ENCODE measurements at regions not wholly inside any gene's neighbourhood (a gene's known extent, or its start where the extent isn't known, plus 50 kb on each side); places are given as distances from the start of the nearest gene placed in this dataset.

DNA sequence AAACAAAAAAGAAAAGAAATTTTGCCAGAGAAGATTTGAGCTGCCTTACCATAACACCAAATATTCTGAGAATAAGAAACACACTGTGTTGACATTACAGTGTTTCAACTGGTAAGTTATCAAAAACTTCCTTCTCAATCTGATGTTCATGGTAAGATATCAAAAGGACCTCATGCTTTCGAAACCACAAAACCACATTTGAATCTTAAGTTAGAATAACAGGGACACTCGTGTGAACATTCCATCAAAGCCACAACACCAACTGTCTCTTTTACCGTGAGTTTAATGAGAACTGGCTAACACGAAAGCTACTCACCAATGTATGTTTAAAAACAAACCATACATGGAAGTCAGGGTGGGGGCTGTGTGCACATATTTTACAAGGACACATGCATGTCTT is 73.0 kb upstream of the OPRM1 start (continued):
- TF ChIP-seq EZH2 (IDR thresholded peaks at IDR 0.05; ENCODE audit: borderline replicate concordance, insufficient read depth, low read length, poor library complexity, severe bottlenecking): no peak

GRCh38 chr6:153963352-153963751 is 75.7 kb upstream of the OPRM1 start:
- no peak for TF ChIP-seq TAF1 (IDR thresholded peaks at IDR 0.05; ENCODE audit: low read depth)
- peak; percentile 16 for TF ChIP-seq EP300 (conservative IDR thresholded peaks at IDR 0.05; ENCODE audit: poor library complexity, severe bottlenecking)
- TF ChIP-seq, protein P1, sequence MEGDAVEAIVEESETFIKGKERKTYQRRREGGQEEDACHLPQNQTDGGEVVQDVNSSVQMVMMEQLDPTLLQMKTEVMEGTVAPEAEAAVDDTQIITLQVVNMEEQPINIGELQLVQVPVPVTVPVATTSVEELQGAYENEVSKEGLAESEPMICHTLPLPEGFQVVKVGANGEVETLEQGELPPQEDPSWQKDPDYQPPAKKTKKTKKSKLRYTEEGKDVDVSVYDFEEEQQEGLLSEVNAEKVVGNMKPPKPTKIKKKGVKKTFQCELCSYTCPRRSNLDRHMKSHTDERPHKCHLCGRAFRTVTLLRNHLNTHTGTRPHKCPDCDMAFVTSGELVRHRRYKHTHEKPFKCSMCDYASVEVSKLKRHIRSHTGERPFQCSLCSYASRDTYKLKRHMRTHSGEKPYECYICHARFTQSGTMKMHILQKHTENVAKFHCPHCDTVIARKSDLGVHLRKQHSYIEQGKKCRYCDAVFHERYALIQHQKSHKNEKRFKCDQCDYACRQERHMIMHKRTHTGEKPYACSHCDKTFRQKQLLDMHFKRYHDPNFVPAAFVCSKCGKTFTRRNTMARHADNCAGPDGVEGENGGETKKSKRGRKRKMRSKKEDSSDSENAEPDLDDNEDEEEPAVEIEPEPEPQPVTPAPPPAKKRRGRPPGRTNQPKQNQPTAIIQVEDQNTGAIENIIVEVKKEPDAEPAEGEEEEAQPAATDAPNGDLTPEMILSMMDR (IDR thresholded peaks at IDR 0.05; ENCODE audit: poor library complexity, severe bottlenecking): peak; percentile 16
- Histone ChIP-seq H3K27ac (ENCODE audit: low read length) (no peak overlapping the region), H3K36me3 (ENCODE audit: insufficient read depth, low read length) (no peaks in the 10 kb centered on the region)

DNA sequence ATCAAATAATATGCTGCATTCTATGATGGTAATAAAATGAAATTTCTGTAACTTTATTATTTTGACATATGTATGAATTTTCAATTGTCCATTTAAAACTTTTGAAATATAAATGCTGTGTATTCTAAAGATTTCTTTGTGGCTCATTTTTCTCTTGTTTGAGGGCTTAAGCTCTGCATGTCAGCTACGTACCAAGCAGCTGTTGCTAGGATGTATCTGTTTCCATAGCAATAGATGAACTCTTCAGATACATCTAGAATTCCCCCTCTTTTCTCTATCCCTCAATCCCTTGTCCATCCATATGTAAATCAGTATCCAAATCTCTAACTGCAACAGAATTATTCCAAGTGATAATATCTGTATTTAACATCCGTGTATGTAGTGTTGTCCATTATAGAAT is 76.5 kb upstream of the OPRM1 start:
- Histone ChIP-seq H4K20me1 (ENCODE audit: insufficient read depth) (no peaks in the 10 kb centered on the region), H2AFZ (ENCODE audit: low read depth, low read length) (no peak overlapping the region)
- TF ChIP-seq EP300 (conservative IDR thresholded peaks at IDR 0.05; ENCODE audit: poor library complexity, severe bottlenecking) (peak; percentile 51), MXI1 (conservative IDR thresholded peaks at IDR 0.05; ENCODE audit: poor library complexity, severe bottlenecking) (no peak), SMC3 (conservative IDR thresholded peaks at IDR 0.05; ENCODE audit: poor library complexity) (no peak), EZH2 (IDR thresholded peaks at IDR 0.05; ENCODE audit: borderline replicate concordance, insufficient read depth, low read length, poor library complexity, severe bottlenecking) (no peak), TAF1 (IDR thresholded peaks at IDR 0.05; ENCODE audit: low read depth) (no peak), POLR2AphosphoS5 (IDR thresholded peaks at IDR 0.05) (no peak)
- TF ChIP-seq, protein P2, sequence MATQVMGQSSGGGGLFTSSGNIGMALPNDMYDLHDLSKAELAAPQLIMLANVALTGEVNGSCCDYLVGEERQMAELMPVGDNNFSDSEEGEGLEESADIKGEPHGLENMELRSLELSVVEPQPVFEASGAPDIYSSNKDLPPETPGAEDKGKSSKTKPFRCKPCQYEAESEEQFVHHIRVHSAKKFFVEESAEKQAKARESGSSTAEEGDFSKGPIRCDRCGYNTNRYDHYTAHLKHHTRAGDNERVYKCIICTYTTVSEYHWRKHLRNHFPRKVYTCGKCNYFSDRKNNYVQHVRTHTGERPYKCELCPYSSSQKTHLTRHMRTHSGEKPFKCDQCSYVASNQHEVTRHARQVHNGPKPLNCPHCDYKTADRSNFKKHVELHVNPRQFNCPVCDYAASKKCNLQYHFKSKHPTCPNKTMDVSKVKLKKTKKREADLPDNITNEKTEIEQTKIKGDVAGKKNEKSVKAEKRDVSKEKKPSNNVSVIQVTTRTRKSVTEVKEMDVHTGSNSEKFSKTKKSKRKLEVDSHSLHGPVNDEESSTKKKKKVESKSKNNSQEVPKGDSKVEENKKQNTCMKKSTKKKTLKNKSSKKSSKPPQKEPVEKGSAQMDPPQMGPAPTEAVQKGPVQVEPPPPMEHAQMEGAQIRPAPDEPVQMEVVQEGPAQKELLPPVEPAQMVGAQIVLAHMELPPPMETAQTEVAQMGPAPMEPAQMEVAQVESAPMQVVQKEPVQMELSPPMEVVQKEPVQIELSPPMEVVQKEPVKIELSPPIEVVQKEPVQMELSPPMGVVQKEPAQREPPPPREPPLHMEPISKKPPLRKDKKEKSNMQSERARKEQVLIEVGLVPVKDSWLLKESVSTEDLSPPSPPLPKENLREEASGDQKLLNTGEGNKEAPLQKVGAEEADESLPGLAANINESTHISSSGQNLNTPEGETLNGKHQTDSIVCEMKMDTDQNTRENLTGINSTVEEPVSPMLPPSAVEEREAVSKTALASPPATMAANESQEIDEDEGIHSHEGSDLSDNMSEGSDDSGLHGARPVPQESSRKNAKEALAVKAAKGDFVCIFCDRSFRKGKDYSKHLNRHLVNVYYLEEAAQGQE (IDR thresholded peaks at IDR 0.05; ENCODE audit: borderline replicate concordance): no peak
- TF ChIP-seq, protein P1 (IDR thresholded peaks at IDR 0.05; ENCODE audit: poor library complexity, severe bottlenecking): no peak

More at GRCh38 chr6:153963352-153963751, 75.7 kb upstream of the OPRM1 start:
- Histone ChIP-seq H3K9ac (ENCODE audit: low read length) (no peak overlapping the region), H3K79me2 (replicated peaks; ENCODE audit: insufficient read depth, low read length) (no peaks in the 10 kb centered on the region), H3K4me3 (ENCODE audit: low read length) (no peak overlapping the region), H3K9me2 (ENCODE audit: insufficient read depth, low read length) (no peaks in the 10 kb centered on the region), H3K4me2 (ENCODE audit: low read length) (no peak overlapping the region), H3F3A (ENCODE audit: insufficient read depth, low read length, poor library complexity, severe bottlenecking) (no peaks in the 10 kb centered on the region), H2AFZ (ENCODE audit: low read depth, low read length) (no peak overlapping the region), H3K9me3 (ENCODE audit: low read length) (no peaks in the 10 kb centered on the region), H3K27me3 (ENCODE audit: insufficient read depth, low read depth, low read length) (no peaks in the 10 kb centered on the region), H4K20me1 (ENCODE audit: insufficient read depth) (no peaks in the 10 kb centered on the region)

More for the DNA sequence above, 76.5 kb upstream of the OPRM1 start:
- Histone ChIP-seq H3F3A (ENCODE audit: insufficient read depth, low read length, poor library complexity, severe bottlenecking) (no peaks in the 10 kb centered on the region), H3K79me2 (replicated peaks; ENCODE audit: insufficient read depth, low read length) (no peaks in the 10 kb centered on the region), H3K9me3 (ENCODE audit: low read length) (no peaks in the 10 kb centered on the region), H3K27me3 (ENCODE audit: insufficient read depth, low read depth, low read length) (no peaks in the 10 kb centered on the region), H3K4me3 (ENCODE audit: low read length) (peak overlapping the region; percentile 8), H3K36me3 (ENCODE audit: insufficient read depth, low read length) (no peaks in the 10 kb centered on the region), H3K9me2 (ENCODE audit: insufficient read depth, low read length) (no peaks in the 10 kb centered on the region), H3K9ac (ENCODE audit: low read length) (no peak overlapping the region), H3K4me2 (ENCODE audit: low read length) (peak overlapping the region; percentile 5), H3K27ac (ENCODE audit: low read length) (peak overlapping the region; percentile 40)

Data from neural cell (in vitro differentiated cells).